Keratinocyte (primary cell): ENCODE measurements at regions not wholly inside any gene's neighbourhood (a gene's known extent, or its start where the extent isn't known, plus 50 kb on each side); places are given as distances from the start of the nearest gene placed in this dataset.

Experiments
- DNase-seq: peaks from one replicate; pipeline ENCODE4 v3.0.0-alpha.2; 2011; ENCODE audit warnings: low read depth, missing footprints, low spot score
- FAIRE-seq: peaks from 2 replicates; lab custom pipeline; 2011; peaks lifted over from hg19 to GRCh38; lab: Jason Lieb, UNC
- H2AFZ ChIP-seq: 2 replicates; pipeline ENCODE4 v1.6.0; 2012; ENCODE audit warnings: low read length, control low read depth, inconsistent platforms; ENCODE audit not compliant: control insufficient read depth
- H3K27ac ChIP-seq: 2 replicates; pipeline ENCODE4 v1.5.1; 2011; ENCODE audit warnings: low read length; ENCODE audit not compliant: control insufficient read depth, insufficient read depth
- H3K27me3 ChIP-seq: 3 replicates; pipeline ENCODE4 v1.6.0; 2011; ENCODE audit warnings: low read length; ENCODE audit not compliant: control insufficient read depth, insufficient read depth; ENCODE audit errors: extremely low read depth
- H3K36me3 ChIP-seq, 2 experiments: 2 replicates in 1 of 2; 3 replicates in 1 of 2; pipeline ENCODE4 v1.5.1; 2011; ENCODE audit warnings: low read length in 2 of 2, mild to moderate bottlenecking in 1 of 2; ENCODE audit not compliant: control insufficient read depth in 2 of 2, insufficient read depth in 2 of 2; ENCODE audit errors: extremely low read depth in 1 of 2
- H3K4me1 ChIP-seq: 3 replicates; pipeline ENCODE4 v1.5.1; 2011; ENCODE audit warnings: low read length; ENCODE audit not compliant: control insufficient read depth, insufficient read depth; ENCODE audit errors: extremely low read depth
- H3K4me2 ChIP-seq: 3 replicates; pipeline ENCODE4 v1.6.0; 2011; ENCODE audit warnings: low read depth, low read length; ENCODE audit not compliant: control insufficient read depth, insufficient read depth; ENCODE audit errors: extremely low read depth
- H3K4me3 ChIP-seq, 3 experiments: fragments of 200-600 bp in 1 of 3; sonication (generic) in 1 of 3; 2 replicates in 2 of 3; 3 replicates in 1 of 3; pipeline ENCODE4 v1.5.1; 2011 to 2016; ENCODE audit warnings: low read length in 3 of 3, mild to moderate bottlenecking in 3 of 3, control low read depth in 2 of 3, inconsistent platforms in 1 of 3, low read depth in 1 of 3, mixed read lengths in 1 of 3, mixed run types in 1 of 3, moderate library complexity in 1 of 3; ENCODE audit not compliant: control insufficient read depth in 2 of 3, insufficient read depth in 2 of 3; ENCODE audit errors: extremely low read depth in 1 of 3
- H3K79me2 ChIP-seq: 2 replicates; pipeline ENCODE4 v1.6.0; 2012; ENCODE audit warnings: low read length; ENCODE audit not compliant: control insufficient read depth, insufficient read depth
- H3K9ac ChIP-seq: 3 replicates; pipeline ENCODE4 v1.6.0; 2011; ENCODE audit warnings: low read length; ENCODE audit not compliant: control insufficient read depth, insufficient read depth; ENCODE audit errors: extremely low read depth
- H3K9me1 ChIP-seq: 3 replicates; pipeline ENCODE4 v1.6.0; 2011; ENCODE audit warnings: low read length; ENCODE audit not compliant: control insufficient read depth, insufficient read depth; ENCODE audit errors: extremely low read depth
- H3K9me3 ChIP-seq: 2 replicates; pipeline ENCODE4 v1.5.1; 2012; ENCODE audit warnings: low read depth, low read length; ENCODE audit not compliant: control insufficient read depth
- H4K20me1 ChIP-seq: 3 replicates; pipeline ENCODE4 v1.6.0; 2011; ENCODE audit warnings: low read length; ENCODE audit not compliant: control insufficient read depth, insufficient read depth; ENCODE audit errors: extremely low read depth
- EZH2 ChIP-seq: IDR thresholded peaks from one replicate; pipeline ENCODE4 v1.6.1; 2012; ENCODE audit warnings: inconsistent platforms, mild to moderate bottlenecking, low read length, moderate library complexity
- dilution Hi-C: fragments of 300-500 bp; cut with MboI; formaldehyde crosslinking; loops from one replicate; pipeline ENCODE4 v1.7.0; 2020; ENCODE audit warnings: low sequenced_read_pairs; ENCODE audit not compliant: extremely low pct_ligation_motif_present
- TF ChIP-seq, protein P1 (sequence below), 3 experiments: IDR thresholded peaks in 1 of 3; conservative IDR thresholded peaks in 1 of 3; optimal IDR thresholded peaks in 1 of 3; 2 replicates in 2 of 3; 3 replicates in 1 of 3; pipeline versions ENCODE3 to v1.5.1; 2011; ENCODE audit warnings: low read length in 3 of 3, mild to moderate bottlenecking in 3 of 3, moderate library complexity in 2 of 3, control low read depth in 1 of 3, inconsistent platforms in 1 of 3; ENCODE audit not compliant: insufficient read depth in 2 of 3; ENCODE audit errors: extremely low read depth in 1 of 3

DNA sequence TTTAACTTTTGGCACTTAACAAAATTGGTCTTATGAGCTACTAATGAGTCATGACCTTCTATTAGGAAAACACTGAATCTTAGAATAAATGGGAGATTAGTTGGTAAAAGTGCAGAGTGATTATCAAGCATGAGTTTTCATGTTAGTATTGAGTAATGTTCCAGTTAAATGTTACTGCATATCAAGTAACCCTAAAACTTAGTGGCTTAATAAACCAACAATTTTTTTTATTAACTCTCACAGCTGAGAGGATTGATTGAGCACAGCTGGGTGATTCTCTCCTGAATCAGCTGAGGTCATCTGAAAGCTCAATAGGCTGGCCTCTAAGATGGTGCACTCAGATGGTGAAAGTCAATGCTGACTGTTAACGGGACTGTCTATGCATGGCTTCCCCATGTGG lies 248.6 kb downstream of the BCL11B start:
- peaks cover 15% of the 10 kb centered on the region for H3K4me1 ChIP-seq
- H3K9me3 ChIP-seq = no peaks in the 10 kb centered on the region
- H3K36me3 ChIP-seq = no peaks in the 10 kb centered on the region
- no peaks in the 10 kb centered on the region for H4K20me1 ChIP-seq
- TF ChIP-seq, protein P1, sequence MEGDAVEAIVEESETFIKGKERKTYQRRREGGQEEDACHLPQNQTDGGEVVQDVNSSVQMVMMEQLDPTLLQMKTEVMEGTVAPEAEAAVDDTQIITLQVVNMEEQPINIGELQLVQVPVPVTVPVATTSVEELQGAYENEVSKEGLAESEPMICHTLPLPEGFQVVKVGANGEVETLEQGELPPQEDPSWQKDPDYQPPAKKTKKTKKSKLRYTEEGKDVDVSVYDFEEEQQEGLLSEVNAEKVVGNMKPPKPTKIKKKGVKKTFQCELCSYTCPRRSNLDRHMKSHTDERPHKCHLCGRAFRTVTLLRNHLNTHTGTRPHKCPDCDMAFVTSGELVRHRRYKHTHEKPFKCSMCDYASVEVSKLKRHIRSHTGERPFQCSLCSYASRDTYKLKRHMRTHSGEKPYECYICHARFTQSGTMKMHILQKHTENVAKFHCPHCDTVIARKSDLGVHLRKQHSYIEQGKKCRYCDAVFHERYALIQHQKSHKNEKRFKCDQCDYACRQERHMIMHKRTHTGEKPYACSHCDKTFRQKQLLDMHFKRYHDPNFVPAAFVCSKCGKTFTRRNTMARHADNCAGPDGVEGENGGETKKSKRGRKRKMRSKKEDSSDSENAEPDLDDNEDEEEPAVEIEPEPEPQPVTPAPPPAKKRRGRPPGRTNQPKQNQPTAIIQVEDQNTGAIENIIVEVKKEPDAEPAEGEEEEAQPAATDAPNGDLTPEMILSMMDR (optimal IDR thresholded peaks at IDR 0.05 in 1 of 3, IDR thresholded peaks at IDR 0.05 in 1 of 3, conservative IDR thresholded peaks at IDR 0.05 in 1 of 3; ENCODE audit: extremely low read depth in 1 of 3, insufficient read depth in 2 of 3, low read length in 3 of 3) = no peak
- no peak for TF ChIP-seq EZH2
- no peak overlapping the region for H3K4me2 ChIP-seq
- dilution Hi-C loops = no loop called here
- H3K9ac ChIP-seq = no peak overlapping the region
- DNase-seq = peak; percentile 5
- no peak for FAIRE-seq
- H3K79me2 ChIP-seq = no peaks in the 10 kb centered on the region
- no peaks in the 10 kb centered on the region for H3K9me1 ChIP-seq
- no peak overlapping the region for H3K4me3 ChIP-seq
- H3K27me3 ChIP-seq = no peaks in the 10 kb centered on the region
- H2AFZ ChIP-seq = no peak overlapping the region
- H3K27ac ChIP-seq = no peak overlapping the region

DNA sequence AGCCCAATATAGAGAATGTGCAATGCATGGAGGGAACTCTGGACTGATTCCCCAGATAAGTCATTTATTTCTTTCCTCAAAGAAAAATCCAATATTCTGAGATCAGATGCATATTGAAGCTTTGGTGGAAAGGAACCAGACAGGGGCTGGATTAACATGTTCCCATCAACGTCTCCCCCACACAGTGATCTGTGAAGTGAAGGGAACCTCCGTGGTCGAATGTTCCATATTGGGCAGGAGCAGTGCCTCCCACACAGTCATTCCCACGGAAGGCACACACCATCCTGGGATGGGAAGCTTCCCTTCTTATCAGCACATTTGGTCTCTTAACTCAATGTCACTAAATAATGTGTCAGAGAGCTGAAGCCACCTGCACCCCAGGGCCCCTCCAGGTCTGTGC lies 247.1 kb downstream of the BCL11B start:
- Histone ChIP-seq H3K4me1 (peaks cover 15% of the 10 kb centered on the region), H3K79me2 (no peaks in the 10 kb centered on the region), H2AFZ (no peak overlapping the region), H4K20me1 (no peaks in the 10 kb centered on the region), H3K4me3 (no peak overlapping the region), H3K36me3 (no peaks in the 10 kb centered on the region), H3K4me2 (no peak overlapping the region), H3K9me1 (no peaks in the 10 kb centered on the region), H3K9ac (no peak overlapping the region), H3K27ac (no peak overlapping the region), H3K9me3 (no peaks in the 10 kb centered on the region), H3K27me3 (no peaks in the 10 kb centered on the region)
- no peak for FAIRE-seq
- no peak for DNase-seq
- TF ChIP-seq, protein P1 (optimal IDR thresholded peaks at IDR 0.05 in 1 of 3, IDR thresholded peaks at IDR 0.05 in 1 of 3, conservative IDR thresholded peaks at IDR 0.05 in 1 of 3; ENCODE audit: extremely low read depth in 1 of 3, insufficient read depth in 2 of 3, low read length in 3 of 3) = no peak
- TF ChIP-seq EZH2 = no peak
- dilution Hi-C loops = no loop called here
